Right lobe of liver (tissue), 4 donors: ENCODE measurements at regions not wholly inside any gene's neighbourhood (a gene's known extent, or its start where the extent isn't known, plus 50 kb on each side); places are given as distances from the start of the nearest gene placed in this dataset.

Experiments used
- CTCF ChIP-seq, 4 donors: fragments of 200-600 bp in 3 of 4; fragments of 450-650 bp in 1 of 4; IDR thresholded peaks; one replicate each; pipeline versions ENCODE4 v1.5.1 to v1.8.0; 2016 to 2022; ENCODE audit warnings: antibody characterized with exemption in 4 of 4, mild to moderate bottlenecking in 2 of 4
- POLR2A ChIP-seq: fragments of 450-650 bp; IDR thresholded peaks from one replicate; pipeline ENCODE4 v1.6.1; 2017; ENCODE audit warnings: antibody characterized with exemption, mild to moderate bottlenecking
- donor health status: DM: no; HTN: no; CAD: no.
- donor health status: DM: no; HTN: no; CAD: no.
- donor health status: DM: no; HTN: yes; CAD: no.

- no peak for TF ChIP-seq CTCF (IDR thresholded peaks at IDR 0.05)
- no peak for TF ChIP-seq POLR2A
These were observed 565.2 kb upstream of the MARCKS start for GRCh38 chr6:113291751-113292445.
